ENCODE measurements at regions not wholly inside any gene's neighbourhood (a gene's known extent, or its start where the extent isn't known, plus 50 kb on each side); places are given as distances from the start of the nearest gene placed in this dataset.
"Not testable (repeated sequence)": the region's sequence is repeated elsewhere in the genome, so short reads cannot be mapped to it uniquely, and the experiment has no call there.

DNA sequence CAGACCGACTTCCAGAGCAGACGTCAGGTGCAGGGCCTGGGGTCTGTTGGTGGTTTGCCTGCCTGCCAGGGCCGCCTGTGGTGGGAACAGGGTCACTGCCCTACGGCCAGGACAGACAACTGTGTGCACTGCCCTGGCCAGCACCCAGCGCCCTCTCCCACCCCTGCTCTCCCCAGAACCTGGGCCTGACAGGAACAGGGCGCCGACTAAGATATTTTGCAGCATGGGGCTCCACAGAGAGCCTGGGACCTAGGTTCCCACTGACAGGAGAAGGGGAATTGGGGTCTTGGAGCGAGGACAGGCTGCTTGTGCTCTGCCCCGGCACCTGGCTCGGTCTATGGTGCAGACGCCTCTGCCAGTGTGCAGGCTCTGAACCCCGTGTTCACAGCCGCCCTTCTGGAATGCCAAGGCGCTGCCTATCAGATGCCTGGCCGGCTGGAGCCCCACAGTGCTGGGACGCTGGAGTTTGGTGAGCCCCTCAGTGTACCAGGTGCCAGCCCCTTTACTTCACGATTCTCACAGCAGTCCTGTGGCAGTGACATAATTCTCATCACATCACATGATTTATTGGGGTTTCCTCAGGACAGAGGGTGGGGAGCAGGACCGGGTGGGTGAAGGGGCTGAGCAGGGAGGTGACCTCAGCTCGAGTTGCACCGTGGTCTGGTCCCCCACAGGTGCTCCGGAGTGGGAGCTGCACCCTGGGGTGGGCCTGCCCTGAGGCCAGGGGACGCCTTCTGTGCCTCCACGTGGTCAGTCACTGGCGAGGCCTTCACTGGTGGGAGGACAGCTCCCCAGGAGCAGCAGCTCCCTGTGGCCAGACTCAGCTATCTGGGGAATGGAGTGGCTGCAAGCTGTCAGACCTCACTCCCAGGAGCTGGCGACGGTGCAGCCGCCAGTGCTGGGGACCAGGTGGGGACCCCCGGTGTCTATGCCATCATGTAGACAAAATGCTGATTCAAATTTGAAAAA is 113.8 kb upstream of the LRPAP1 start:
- DNase-seq = no peak

DNA sequence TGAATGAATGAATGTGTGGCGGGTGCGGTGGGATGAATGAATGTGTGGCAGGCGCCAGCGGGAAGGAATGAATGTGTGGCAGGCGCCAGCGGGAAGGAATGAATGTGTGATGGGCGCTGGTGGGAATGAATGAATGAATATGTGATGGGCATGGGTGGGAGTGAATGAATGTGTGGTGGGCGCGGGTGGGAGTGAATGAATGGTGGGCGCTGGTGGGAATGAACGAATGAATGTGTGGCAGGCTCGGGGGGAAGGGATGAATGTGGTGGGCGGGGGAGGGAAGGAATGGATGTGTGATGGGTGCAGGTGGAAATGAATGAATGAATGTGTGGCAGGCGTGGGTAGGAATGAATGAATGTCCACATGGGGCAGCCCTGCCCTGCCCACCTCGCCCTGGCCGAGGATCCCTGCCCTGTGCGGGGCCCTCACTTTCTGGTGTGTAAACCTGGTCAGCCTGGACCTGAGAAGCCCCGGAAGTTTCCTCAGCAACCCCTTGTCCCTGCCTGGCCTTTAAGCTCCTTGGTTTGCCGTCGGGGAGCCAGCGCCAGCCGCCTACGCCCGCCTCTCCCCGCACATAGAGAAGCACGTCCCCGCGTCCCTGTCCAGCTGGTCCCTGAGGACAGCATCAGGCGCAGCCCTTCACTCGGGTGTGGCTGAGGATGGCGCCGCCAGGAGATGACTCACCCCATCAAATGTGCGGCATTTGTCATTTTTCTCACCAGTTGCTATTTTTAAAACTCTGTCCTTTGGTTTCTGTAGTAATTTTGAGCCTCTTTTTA is 112.8 kb upstream of the LRPAP1 start:
- DNase-seq = peak in 2 of 3 donors; percentile 22 to 40

DNA sequence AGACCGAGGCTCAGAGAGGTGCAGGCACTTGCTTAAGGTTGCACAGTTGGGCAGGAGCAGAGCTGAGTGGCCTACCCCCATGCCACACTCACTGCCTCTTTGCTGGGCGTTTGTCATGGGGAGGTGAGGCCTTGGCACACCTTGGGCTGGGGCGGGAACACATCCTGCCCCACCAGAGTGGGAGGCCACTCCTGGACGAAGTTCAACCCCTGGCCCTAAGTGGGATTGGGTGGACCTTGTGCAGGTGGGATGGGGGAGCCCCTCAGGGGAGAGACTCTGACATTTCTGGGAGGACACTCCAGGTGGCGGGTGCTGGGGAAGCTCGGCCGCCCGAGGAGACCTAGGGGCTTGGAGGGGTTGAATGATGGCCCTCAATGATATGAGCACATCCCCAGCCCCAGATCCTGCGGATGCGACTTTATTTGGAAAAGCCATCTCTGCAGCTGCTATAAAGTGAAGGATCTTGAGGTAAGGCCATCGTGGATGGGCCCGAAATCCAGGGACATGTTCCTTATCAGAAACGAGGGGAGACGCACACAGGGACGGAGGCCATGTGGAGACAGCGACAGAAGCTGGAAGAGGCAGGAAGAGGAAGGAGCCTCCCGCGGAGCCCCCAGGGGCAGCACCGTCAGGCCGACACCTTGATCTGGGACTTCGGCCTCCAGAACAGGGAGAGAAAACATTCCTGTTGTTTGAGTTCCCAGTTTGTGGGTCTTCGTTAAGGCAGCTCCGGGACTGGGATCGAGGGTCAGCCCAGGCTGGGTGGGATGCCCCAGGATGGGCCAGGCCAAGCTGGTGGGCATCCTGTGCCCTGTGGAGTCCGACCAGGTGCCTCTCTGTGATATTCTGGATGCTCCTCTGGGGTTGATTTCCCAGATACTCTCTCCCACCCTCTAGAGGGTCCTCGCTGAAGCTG is 111.6 kb upstream of the LRPAP1 start:
- DNase-seq = no peak

DNA sequence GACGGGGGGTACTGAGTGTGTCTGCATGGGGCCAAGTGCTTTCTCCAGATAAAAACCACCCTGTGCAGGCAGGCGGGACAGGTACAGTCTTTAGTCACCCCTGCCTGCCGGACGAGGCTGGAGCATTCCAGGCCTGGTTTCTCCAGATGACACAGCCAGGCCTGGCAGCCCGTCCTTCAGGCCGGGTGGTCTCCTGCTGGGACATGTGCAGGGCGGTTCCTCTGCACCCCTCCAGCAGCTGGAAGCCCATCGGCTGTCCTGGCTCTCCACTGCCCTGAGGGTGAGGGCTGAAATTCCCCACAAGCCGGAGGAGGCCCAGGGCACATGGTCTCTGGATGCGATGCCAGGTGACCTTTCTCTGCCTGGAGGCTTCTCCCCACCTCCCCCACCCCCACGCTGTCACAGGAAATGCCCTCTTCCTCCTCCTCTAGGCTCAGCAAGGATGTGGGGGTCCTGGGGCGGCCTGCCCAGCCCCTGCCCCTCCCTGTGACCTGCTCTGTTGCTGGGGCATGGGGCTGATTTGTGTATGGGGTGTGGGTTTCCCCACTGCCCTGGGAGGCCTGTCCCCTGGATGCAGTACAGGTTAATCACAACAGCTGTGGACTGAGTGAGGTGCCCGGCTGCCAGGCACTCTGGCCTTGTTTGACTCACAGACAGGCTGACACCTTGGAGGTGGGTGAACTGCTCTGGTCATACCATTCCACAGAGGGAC is 110.7 kb upstream of the LRPAP1 start:
- no peak for DNase-seq

DNA sequence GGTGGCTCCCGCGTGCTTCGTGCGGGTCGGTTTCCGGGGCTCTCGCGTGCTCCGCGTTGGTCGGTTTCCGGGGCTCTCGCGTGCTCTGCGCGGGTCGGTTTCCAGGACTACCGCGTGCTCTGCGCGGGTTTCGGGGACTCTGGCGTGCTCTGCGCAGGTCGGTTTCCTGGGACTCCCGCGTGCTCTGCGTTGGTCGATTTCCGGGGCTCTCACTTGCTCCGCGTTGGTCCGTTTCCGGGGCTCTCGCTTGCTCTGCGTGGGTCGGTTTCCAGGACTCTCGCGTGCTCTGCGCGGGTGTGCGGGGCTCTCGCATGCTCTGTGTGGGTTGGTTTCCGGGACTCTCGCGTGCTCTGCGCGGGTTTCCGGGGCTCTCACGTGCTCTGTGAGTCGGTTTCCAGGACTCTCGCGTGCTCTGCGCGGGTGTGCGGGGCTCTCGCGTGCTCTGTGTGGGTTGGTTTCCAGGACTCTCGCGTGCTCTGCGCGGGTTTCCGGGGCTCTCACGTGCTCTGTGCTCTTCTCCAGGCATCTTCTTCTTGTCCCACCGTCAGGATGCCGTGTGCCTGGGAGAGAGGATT is 109.9 kb upstream of the LRPAP1 start:
- no peak for DNase-seq

DNA sequence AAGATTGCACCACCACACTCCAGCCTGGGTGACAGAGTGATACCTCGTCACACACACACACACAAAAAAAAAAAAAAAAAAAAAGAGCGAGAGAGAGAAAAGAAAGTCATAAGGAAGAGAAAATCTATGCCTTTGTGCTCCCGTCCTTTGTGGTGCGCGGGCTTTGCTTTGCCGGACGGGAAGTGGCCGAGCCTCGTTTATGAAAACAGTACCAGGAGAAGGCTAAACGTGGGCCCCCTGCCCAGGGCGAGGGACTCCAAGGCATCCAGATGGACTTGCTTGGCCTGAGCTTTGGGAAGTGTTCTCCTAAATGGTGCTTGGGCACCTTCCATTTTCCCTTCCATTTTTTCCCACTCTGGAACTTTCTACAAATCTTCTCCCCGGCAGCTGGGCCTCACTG is 109.3 kb upstream of the LRPAP1 start:
- DNase-seq = no peak

DNA sequence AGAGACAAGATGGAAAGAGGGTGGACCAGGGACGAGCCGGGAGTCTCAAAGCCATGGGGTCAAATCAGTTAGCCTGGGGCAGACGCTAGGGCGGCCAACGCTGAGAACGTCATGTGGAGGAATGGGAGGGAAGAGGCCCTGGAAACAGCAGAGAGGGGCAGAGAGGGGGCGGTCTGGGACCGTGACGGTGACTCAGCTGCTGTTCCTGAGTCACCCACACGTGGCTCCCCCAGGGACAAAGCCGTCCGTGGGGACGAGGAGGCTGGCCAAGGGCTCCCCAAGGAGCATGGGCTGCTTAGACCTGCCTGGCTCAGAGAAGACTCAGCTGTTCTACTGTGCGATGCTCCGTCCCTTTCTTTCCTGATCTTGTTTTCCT is 108.4 kb upstream of the LRPAP1 start:
- peak in 2 of 3 donors; percentile 27 to 40 for DNase-seq

DNA sequence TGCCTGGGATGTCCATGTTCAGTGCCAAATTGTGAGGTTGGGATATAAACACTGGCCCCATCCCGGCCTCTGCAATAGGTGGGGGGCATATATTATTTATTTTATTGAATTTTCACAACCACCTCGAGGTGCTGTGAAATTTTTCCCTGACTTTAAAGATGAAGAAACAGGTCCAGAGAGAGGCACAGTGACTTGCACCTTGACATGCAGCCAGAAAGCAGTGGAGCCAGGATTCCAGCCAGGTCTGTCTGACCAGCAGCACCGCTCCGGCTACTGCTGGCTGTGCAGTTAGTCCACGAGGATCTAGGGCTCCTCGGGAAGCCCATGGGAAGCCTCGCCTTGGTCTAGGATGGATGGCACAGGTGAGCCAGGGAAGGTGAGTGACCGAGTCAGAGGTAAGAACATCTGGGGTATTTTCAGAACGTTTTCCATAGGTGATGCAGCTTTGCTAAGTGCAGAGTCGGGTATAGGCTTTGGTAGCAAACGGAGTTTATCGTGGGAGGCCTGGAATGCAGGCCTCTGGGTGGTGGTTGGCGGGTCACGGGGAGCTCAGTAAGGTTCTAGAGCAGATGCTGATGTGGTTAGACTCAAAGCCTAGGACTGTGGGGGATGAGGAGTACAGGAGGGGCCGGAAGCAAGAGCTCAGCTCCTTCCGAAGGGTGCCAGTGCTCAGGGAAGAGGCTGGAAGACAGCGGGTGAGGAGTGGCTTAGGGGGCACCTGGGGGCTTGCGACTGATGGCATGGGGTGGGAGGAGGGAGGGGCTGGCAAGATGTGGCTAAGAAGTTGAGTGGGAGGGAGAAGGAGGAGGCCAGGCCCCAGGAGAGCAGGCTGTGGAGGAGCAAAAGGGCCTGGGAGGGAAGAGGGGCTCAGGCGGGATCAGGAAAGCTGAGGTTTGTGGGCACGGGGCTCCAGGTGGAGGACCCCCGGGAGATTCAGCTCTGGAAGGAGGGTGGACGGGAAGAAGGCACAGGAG is 107.7 kb upstream of the LRPAP1 start:
- no peak for DNase-seq

DNA sequence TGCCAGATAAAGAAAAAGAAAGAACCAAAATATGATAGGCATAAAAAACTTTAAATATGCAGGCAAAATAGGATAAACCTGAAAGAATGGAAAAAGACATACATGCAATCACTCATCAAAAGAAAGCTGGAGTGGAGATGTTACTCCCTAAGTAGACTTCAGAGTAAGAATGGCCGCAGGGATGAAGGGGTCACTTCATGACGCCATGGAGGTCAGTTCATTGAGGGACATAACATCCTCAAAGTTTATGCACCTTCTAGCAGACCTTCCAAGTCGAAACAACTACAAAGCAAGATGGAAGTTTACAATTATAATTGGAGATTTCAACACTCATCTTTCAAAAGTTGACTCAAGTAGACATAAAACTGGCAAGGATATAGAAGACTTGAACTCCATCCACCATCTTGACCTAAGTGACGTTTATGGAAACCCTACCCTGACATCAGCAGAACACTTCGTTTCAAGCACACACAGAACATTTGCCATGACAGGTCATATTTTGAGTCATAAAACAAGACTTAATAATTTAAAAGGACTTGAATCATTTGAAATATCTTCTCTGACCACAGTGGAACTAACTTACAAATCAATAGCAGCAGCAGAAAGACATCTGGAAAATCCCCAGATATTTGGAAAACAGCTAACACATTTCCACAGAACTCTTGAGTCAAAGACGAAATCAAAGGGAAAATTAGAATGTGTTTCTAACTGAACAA is 106.0 kb upstream of the LRPAP1 start:
- no peak for DNase-seq

DNA sequence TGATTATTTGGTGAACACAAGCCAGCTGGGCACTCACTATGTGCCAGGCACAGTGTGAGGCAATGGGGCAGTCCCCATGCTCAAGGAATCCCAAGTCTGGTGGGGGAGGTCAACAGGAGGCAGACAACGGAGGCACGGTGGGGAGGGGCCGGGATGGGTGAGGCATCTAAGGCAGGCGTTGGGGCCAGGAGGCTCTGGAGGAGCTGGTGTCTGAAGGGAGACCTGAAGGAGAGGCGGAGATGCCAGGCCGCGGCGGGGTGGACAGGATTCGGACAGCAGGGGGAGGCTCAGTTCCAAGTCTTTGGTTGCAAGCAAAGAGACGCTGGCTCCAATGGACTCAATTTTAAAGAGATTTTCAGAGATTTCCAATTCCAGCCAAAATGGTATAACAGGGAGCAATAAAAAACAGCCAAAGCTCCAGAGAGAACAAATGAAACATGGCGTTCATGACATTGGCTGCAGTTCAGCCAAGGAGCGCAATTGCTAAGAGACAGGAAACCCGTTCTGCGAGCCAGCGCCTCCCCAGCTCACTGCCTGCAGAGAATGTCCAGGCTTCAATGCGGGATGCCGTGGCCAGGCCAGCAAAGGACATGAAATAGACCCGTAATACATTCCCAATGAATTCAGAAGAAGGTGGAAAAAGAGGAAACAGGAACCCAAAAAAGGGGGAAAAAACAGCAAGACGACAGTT is 105.2 kb upstream of the LRPAP1 start:
- no peak for DNase-seq

DNA sequence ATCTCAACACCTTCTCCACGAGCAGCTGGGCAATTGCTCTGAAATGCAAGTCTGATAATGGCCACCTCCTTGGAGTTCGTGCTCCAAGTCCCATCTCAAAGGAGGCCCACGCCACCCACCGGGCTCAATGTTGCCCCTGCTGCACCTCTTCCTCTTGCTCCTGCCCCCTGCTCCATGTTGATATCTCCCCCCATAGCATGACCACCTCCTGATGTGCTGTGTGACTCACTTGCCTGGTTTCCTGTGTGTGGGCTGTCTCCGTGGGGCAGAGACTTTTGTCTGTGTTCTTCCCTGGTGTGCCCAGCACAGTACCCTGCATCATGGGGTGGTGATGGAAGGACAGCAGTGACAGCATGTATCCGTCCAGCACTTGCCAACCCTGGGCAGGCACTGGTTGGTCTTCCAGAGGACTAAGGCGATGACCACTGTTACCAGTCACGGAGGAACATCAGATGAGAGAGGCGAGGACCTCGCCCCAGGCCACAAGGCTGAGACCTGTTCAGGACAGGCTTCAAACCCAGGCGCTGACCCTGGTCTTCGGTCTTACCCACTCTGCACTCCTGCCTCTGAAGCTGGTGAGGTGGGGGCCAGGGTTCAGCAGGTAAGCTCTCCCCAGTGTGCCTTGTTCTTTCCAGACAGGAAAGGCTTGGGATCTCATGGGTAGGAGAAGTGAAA is 104.6 kb upstream of the LRPAP1 start:
- DNase-seq = no peak

DNA sequence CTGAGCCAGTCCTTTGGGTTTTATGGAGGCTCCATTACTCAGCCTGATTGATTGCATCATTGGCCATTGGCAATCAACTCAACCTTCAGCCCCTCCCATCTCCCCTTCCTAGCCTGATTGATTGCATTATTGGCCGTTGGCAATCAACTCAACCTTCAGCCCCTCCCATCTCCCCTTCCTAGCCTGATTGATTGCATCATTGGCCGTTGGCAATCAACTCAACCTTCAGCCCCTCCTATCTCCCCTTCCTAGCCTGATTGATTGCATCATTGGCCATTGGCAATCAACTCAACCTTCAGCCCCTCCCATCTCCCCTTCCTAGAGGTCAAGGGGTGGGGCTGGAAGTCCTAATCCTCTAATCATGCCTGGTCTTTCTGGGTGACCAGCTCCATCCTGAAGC is 103.8 kb upstream of the LRPAP1 start:
- DNase-seq = not testable (repeated sequence)

DNA sequence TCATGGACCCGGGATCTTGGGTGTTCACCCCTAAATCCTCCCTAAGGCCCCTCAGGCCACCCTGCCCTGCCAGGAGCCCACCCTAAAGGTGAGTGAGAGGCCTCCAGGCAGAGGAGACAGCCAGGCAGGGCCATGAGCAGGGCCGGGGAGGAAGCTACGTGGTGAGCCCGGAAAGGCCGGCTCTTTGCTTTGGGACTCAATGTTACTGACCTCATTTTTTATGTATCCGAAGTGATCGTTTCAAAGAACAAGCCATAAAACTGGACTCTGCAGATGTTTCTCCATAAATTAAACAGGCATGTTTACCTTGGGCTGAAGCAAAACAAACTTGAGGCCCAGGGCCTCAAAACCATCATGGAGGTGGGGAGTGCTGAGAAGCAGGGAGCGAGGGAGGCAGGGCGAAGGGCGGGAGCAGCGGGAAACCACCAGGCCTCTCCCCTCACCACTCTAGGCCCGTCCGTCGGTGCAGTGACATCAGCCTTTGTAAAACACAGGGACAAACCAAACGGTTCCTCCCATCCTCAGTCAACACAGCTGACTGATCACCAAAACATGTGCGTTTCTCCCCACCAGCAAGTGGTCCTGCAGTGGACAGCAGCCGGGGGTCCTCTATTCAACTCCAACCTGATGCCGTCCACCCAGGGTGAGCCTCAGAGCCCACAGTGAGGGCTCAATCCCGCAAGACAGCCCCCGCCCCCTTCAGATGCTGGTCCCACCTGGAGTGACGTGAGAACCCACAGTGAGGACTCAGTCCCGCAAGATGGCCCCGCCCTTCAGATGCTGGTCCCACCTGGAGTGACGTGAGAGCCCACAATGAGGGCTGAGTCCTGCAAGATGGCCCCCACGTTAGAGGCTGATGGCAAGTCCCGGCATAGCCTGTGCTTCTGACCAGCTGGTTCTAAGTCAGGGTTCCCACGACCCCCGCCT is 102.9 kb upstream of the LRPAP1 start:
- DNase-seq = no peak

DNA sequence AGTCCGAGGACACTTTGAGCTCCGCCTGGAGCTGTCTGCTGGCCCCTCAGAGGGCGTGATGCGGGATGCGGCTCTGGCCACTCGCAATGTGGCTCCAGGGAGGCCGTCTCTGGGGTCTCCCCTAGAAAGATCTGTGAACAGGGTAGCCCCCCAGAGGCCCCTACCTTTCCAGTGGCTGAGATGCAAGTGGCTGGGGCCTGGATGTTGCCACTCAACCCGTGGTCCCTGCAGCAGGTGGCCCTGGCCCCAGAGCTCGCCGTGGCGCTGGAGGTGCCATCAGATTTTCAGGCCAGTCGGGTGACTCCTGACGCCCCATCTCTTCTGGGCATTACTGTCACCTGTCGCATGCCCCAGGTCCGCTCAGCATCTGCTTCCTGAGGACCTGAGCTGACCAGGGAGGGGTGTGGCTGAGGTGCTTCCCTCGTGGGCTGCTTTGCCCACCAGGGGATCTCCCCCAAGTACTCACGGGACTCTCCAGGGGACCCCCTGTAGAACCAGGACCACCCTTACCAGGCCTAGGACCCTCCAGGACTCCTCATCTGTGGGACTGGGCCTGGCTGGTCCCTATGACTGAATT is 102.1 kb upstream of the LRPAP1 start:
- no peak for DNase-seq

DNA sequence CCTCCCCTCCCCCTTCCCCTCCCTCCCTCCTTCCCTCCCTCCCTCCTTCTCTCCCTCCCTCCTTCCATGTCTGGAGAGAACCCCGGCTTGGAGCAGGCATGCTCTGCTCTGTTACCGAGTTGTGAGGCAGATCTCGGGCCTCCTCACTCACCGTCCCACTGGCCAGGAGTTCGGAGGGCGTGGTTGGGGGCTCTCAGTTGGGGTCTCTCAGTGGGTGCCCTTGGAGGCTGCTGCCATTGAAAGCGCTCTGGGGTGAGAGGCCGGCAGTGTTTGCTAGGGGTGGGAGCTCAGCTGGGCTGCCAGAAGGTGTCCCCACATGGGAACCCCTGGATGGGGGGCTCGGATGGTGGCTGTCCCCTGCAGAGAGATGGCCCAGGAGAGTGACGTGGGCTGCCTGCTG is 101.1 kb upstream of the LRPAP1 start:
- DNase-seq = not testable (repeated sequence)

DNA sequence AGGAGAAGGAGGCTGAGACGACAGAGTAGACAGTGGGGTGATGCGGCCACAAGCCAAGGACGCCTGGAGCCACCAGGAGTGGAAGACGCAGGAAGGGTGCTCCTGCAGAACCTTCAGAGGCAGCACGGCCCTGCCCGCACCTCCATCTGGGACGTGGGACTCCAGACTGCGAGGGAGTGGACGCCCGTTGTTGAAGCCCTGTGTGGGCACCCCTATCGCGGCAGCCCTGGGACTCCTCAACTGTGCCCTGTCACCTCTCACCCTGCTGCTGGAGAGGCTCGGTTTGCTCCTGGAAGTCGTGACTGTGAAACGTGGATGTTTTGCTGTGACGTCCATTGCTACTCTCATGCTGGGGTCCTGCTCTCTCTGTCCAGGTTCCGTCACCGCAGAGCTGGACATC is 100.6 kb upstream of the LRPAP1 start:
- not testable (repeated sequence) for DNase-seq

Data from suppressor macrophage treated with lipopolysaccharide for 1 hour (primary cell).